Femur (tissue), 1 donor: ENCODE measurements at regions not wholly inside any gene's neighbourhood (a gene's known extent, or its start where the extent isn't known, plus 50 kb on each side); places are given as distances from the start of the nearest gene placed in this dataset.

ENCODE experiments used
- DNase-seq: peaks from one replicate; pipeline ENCODE4 v3.0.0-alpha.2; 2017

DNA sequence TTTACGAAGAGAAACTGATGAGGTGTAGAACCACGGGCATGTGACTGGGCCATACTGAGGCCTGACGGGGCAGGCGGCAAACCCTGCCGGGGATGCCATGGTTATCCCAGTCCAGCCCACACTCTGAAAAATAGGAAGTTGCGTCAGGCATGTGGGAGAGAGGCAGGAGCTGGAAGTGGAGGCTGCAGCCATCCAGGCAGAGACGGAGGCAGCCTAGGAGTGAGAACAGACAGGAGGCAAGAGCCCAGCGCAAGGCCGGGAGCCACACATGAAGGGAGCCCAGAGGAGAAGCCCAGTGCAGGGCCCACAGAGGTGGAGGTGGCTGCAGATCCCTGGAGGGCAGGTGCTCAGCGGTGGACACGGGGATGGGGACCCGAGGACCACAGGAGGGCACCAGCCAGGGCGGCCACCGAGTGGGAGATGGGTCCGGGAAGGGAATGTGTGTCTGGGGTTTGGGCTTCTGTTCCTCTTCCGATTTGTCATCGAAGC, 175.2 kb upstream of the PPP2R2D start:
- DNase-seq = peak; percentile 7

- DNase-seq = peak; percentile 79
These were observed 174.5 kb upstream of the PPP2R2D start for GRCh38 chr10:131726076-131726880.

- peak; percentile 15 for DNase-seq
These were observed 173.8 kb upstream of the PPP2R2D start for GRCh38 chr10:131726967-131727366.

GRCh38 chr10:131727560-131727959, 173.2 kb upstream of the PPP2R2D start:
- peak; percentile 4 for DNase-seq

DNA sequence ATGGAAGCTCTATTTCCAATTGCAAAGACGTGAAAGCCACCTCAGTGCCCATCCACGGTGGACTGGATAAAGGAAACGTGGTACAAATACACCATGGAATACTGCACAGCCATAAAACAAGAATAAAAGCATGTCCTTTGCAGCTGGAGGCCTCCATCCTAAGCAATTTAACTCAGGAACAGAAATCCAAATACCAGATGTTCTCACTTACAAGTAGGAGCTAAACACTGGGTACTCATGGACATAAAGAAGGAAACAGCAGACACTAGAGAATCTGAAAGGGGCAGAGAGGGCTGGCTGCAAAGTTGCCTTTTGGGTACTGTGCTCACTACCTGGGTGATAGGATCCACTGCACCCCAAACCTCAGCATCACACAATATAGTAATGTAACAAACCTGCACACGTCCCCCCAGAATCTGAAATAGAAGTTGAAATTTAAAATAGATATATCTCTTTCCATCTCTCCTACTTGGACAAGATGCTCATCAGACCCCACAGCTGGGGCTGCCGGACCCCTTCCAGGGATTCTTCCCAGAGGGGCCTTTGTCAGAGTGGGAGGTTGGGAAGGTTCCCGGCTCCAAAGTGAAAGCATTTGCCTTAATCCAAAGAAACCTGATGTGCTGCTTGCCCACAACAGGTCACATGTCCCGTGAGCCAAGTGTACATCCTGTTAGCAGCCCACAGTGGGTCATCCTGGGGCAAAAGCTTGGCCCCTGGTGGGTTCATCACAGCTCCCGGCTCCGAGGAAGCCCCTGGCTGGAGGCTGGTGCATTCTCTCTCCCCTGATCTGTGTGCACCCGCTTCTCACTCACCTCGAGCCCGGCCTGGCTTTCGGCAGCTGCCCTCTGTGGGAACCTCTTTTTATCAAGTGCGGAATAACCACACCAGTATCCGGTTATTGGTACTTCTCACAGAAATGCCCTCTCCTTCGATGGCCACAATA, 172.3 kb upstream of the PPP2R2D start:
- DNase-seq = peak; percentile 8

GRCh38 chr10:131729361-131729760, 171.4 kb upstream of the PPP2R2D start:
- no peak for DNase-seq

GRCh38 chr10:131729938-131730660, 170.7 kb upstream of the PPP2R2D start:
- DNase-seq = no peak

GRCh38 chr10:131730771-131731497, 169.9 kb upstream of the PPP2R2D start:
- DNase-seq = no peak

GRCh38 chr10:131731780-131732630, 168.8 kb upstream of the PPP2R2D start:
- no peak for DNase-seq

DNA sequence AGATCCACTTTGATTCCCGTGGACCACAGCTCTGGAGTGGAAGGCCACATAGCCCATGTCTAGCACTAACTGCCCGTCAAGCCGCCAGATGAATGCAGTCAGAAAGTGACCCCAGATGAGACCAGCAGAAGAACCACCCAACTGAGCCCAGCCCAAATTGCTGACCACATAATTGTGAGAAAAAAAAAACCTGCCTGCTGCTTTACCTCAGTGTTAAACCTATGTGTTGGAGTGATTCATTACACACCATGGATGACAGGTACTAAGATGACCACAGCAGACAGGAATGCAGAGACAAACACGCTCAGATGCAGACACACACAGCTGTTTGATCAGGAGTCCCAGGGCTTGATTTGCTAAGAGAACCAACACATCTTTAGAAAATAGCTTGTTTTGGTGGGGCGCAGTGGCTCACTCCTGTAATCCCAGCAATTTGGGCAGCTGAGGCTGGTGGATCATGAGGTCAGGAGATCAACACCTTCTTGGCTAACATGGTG, 168.1 kb upstream of the PPP2R2D start:
- DNase-seq = no peak

- DNase-seq = no peak
These were observed 167.2 kb upstream of the PPP2R2D start for GRCh38 chr10:131733596-131733995.

DNA sequence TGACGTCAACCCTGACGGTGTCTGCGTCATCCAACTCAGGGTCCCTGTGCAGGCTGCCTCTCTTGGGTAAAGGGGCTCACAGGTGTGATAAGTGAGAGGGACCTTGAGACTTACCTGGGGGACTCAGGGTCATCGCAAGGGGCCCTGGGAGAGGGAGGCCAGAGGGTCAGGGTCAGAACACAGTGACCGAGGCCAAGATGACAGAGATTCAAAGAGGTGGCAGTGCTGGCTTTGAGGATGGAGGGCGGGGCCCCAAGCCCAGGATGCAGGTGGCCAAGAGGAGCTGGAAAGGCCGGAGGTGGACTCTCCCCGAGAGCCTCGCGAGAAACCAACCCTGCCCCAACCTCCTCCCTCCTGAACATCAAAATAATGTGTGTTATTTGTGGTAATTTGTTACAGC, 165.2 kb upstream of the PPP2R2D start:
- no peak for DNase-seq

GRCh38 chr10:131736321-131736980, 164.4 kb upstream of the PPP2R2D start:
- no peak for DNase-seq

DNA sequence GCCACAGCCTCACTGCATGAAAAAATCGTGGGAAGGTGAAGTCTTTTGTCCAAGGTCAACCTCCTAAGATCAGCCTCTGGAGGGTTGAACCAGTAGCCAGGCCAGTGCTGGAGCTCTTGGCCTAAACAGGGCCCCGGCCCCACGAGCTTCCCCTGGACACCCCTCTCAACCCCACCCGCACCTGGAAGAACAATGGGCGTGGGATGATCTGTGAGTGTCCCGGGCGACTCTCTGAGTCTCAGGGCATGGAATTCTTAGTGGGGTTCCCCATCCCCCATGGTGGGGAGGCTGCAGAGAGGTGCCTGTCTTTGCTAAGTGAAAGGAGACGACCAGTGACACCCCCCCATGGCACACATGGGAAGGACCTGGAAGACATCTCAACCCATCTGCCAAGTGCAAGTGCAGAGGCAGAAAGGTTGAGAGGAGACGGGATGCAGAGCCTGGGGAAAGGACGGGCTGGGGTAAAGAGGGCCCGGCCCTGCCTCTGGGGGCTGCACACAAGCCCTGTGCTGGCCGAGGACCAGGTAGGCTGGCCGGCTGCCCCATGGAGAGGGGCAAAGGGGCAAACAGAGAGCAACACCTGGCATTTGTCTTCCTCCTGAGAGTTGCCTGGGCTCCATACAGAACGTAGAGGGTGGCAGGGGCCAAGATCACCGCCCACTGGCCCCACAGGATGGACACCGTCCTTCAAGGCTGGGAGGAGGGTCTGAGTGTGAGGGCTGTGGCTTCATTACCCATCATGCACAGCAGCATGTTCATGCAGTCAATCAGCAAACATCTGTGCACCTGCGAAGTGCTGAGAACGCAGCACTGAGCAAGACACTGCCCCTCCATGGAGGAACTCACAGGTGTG, 163.0 kb upstream of the PPP2R2D start:
- DNase-seq = no peak

DNA sequence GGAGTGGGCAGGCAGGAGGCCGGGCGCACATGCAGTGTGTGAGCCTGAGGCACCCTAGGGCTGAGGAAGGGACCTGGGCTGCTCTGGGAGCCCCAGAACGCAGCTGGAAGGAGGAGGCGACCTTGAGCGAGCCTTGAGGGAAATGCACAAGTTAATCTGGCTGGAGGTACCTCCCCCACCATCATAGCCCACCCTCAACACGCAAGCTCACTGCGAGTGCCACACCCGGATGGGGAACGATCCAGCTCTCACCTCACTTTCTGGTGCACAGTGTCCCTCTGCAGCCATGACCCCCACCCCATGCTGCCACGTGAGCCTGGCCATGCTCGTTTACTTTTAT, 162.4 kb upstream of the PPP2R2D start:
- no peak for DNase-seq

DNA sequence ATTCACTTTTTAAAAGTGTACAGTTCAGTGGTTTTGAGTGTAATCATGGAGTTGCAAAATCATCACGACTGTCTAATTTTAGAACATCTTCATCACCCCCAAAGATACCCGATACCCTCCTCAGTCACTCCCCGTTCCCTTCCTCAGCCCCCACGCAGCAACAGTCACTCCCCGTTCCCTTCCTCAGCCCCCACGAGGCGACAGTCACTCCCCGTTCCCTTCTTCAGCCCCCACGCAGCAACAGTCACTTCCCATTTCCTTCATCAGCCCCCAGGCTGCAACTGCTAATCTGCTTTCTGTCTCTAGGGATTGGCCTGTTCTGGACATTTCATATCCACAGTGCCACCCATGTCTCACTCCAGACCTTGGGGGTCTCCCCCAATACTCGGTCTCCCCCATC, 161.6 kb upstream of the PPP2R2D start:
- peak; percentile 8 for DNase-seq

DNA sequence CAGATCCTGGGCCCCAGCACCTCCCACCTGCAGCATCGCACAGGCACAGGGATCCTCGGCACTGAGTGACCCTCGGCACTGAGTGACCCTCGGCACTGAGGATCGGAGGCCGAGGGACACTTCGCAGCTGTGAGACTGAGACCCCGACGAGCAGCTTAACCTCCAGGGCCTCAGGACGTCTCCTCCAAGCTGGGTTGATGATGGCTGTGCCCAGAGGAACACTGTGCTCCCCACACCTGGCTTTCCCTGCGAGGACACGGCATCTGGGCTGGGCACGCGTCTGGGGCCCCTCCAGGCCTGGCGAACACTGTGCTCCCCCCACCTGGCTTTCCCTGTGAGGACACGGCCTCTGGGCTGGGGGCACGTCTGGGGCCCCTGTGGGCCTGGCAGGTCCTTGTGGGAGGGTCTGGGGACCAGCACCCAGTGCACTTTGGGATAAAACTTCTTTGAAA, 158.3 kb upstream of the PPP2R2D start:
- DNase-seq = peak; percentile 22

DNA sequence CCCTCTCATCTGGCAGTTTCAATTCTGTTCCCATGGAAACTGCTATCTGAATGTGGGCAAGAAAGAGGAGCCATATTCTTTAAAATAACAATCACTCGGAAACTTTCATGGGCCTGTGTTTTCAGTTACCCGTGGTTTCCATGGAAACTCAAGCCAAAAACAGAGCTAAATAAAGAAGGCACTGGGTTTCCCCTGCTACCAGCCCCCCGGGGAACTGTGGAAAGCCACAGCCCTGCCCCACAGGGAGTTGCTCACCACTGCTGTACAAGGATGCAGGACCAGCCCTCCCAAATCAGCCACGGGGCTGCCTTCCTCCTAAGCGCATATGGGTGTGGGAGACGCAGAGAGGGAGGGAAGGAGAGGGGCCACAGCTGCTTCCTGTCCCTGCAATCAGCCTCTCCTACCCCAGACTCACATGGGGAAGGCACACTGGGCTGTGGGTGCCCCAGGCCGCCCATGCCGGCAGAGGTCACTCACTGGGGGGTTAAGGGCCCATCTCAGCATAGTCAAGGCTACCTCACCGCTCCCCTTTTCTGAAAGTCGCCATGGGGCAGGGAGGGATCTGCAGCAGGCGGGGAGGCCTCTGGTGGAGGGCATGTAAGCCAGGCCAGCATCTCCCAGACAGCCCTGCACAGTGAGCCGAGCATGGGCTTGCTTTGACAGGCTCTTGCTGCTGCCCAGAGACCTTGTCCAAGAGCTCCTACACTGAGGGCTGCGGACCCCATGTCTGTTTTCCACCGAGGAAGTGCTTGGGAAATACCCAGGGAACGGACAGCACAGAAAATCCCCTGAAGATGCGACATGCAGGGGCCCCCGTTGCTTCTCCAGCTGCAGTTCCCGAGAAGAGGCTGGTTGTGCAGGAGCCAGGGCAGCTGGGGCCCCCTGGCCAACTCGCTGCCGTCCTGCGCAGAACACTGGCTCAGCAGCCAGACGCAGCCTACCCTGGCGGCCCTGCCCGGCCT, 157.3 kb upstream of the PPP2R2D start:
- peak; percentile 88 for DNase-seq
